ENCODE measurements at regions not wholly inside any gene's neighbourhood (a gene's known extent, or its start where the extent isn't known, plus 50 kb on each side); places are given as distances from the start of the nearest gene placed in this dataset.
A peak's percentile ranks its signal among the peaks of the same experiment; 100 is the strongest.

GRCh38 chr2:94939349-94939748 lies 68.1 kb downstream of the TEKT4 start:
- TF ChIP-seq EZH2phosphoT487 (IDR thresholded peaks at IDR 0.05; ENCODE audit: borderline replicate concordance, low read length), result no peak
- TF ChIP-seq CTCF (IDR thresholded peaks at IDR 0.05; ENCODE audit: low read depth, low read length, poor library complexity, severe bottlenecking), result no peak
- no peaks in the 10 kb centered on the region for H4K20me1 ChIP-seq (ENCODE audit: control insufficient read depth, insufficient read depth, low read depth, low read length)
- H3F3A ChIP-seq (ENCODE audit: control insufficient read depth, insufficient read depth), result no peaks in the 10 kb centered on the region
- H3K4me2 ChIP-seq (ENCODE audit: low read length), result no peak overlapping the region
- H3K36me3 ChIP-seq (ENCODE audit: control insufficient read depth, low read length), result no peaks in the 10 kb centered on the region
- no peak overlapping the region for H3K27ac ChIP-seq (ENCODE audit: low read depth, low read length)
- H3K79me2 ChIP-seq (ENCODE audit: control insufficient read depth, low read length), result no peaks in the 10 kb centered on the region
- no peaks in the 10 kb centered on the region for H3K4me1 ChIP-seq (ENCODE audit: control insufficient read depth, low read length)
- no peaks in the 10 kb centered on the region for H3K9me2 ChIP-seq (replicated peaks; ENCODE audit: control insufficient read depth, low read length)
- H3K27me3 ChIP-seq (ENCODE audit: control insufficient read depth, low read length), result no peaks in the 10 kb centered on the region
- H3K4me3 ChIP-seq (ENCODE audit: low read length), result no peak overlapping the region
- H3K9me3 ChIP-seq (ENCODE audit: control insufficient read depth, insufficient read depth, low read length), result no peaks in the 10 kb centered on the region

GRCh38 chr2:94947097-94948016 lies 76.1 kb downstream of the TEKT4 start:
- H3K79me2 ChIP-seq (ENCODE audit: control insufficient read depth, low read length), result no peaks in the 10 kb centered on the region
- H3K27ac ChIP-seq (ENCODE audit: low read depth, low read length), result no peak overlapping the region
- TF ChIP-seq EZH2phosphoT487 (IDR thresholded peaks at IDR 0.05; ENCODE audit: borderline replicate concordance, low read length), result no peak
- H3K4me2 ChIP-seq (ENCODE audit: low read length), result no peak overlapping the region
- H3K9me2 ChIP-seq (replicated peaks; ENCODE audit: control insufficient read depth, low read length), result no peaks in the 10 kb centered on the region
- H3K27me3 ChIP-seq (ENCODE audit: control insufficient read depth, low read length), result no peaks in the 10 kb centered on the region
- H3K4me1 ChIP-seq (ENCODE audit: control insufficient read depth, low read length), result no peaks in the 10 kb centered on the region
- H3K36me3 ChIP-seq (ENCODE audit: control insufficient read depth, low read length), result no peaks in the 10 kb centered on the region
- H3K4me3 ChIP-seq (ENCODE audit: low read length), result no peak overlapping the region
- no peaks in the 10 kb centered on the region for H3F3A ChIP-seq (ENCODE audit: control insufficient read depth, insufficient read depth)
- H3K9me3 ChIP-seq (ENCODE audit: control insufficient read depth, insufficient read depth, low read length), result no peaks in the 10 kb centered on the region
- no peaks in the 10 kb centered on the region for H4K20me1 ChIP-seq (ENCODE audit: control insufficient read depth, insufficient read depth, low read depth, low read length)

- Histone ChIP-seq H3K9me2 (replicated peaks; ENCODE audit: control insufficient read depth, low read length) (no peaks in the 10 kb centered on the region), H3K79me2 (ENCODE audit: control insufficient read depth, low read length) (no peaks in the 10 kb centered on the region), H4K20me1 (ENCODE audit: control insufficient read depth, insufficient read depth, low read depth, low read length) (no peaks in the 10 kb centered on the region), H3K4me1 (ENCODE audit: control insufficient read depth, low read length) (no peaks in the 10 kb centered on the region), H3K9me3 (ENCODE audit: control insufficient read depth, insufficient read depth, low read length) (no peaks in the 10 kb centered on the region), H3K27me3 (ENCODE audit: control insufficient read depth, low read length) (0 out of 2 replicates have a peak, but pooled peaks cover 5% of the 10 kb centered on the region), H3K27ac (ENCODE audit: low read depth, low read length) (no peak overlapping the region), H3F3A (ENCODE audit: control insufficient read depth, insufficient read depth) (no peaks in the 10 kb centered on the region), H3K36me3 (ENCODE audit: control insufficient read depth, low read length) (no peaks in the 10 kb centered on the region), H3K4me2 (ENCODE audit: low read length) (no peak overlapping the region), H3K4me3 (ENCODE audit: low read length) (no peak overlapping the region)
- TF ChIP-seq EZH2phosphoT487 (IDR thresholded peaks at IDR 0.05; ENCODE audit: borderline replicate concordance, low read length) (no peak), CTCF (IDR thresholded peaks at IDR 0.05; ENCODE audit: low read depth, low read length, poor library complexity, severe bottlenecking) (no peak)
Measured at GRCh38 chr2:94955702-94956101, 69.8 kb upstream of the MAL start.

- H3K4me3 ChIP-seq (ENCODE audit: low read length), result no peak overlapping the region
- H3K79me2 ChIP-seq (ENCODE audit: control insufficient read depth, low read length), result no peaks in the 10 kb centered on the region
- no peak overlapping the region for H3K4me2 ChIP-seq (ENCODE audit: low read length)
- TF ChIP-seq EZH2phosphoT487 (IDR thresholded peaks at IDR 0.05; ENCODE audit: borderline replicate concordance, low read length), result no peak
- peak; percentile 76 for TF ChIP-seq CTCF (IDR thresholded peaks at IDR 0.05; ENCODE audit: low read depth, low read length, poor library complexity, severe bottlenecking)
- no peaks in the 10 kb centered on the region for H3K9me3 ChIP-seq (ENCODE audit: control insufficient read depth, insufficient read depth, low read length)
- no peaks in the 10 kb centered on the region for H3F3A ChIP-seq (ENCODE audit: control insufficient read depth, insufficient read depth)
- H3K27ac ChIP-seq (ENCODE audit: low read depth, low read length), result no peak overlapping the region
- no peaks in the 10 kb centered on the region for H3K4me1 ChIP-seq (ENCODE audit: control insufficient read depth, low read length)
- no peaks in the 10 kb centered on the region for H3K9me2 ChIP-seq (replicated peaks; ENCODE audit: control insufficient read depth, low read length)
- H3K36me3 ChIP-seq (ENCODE audit: control insufficient read depth, low read length), result no peaks in the 10 kb centered on the region
- no peaks in the 10 kb centered on the region for H4K20me1 ChIP-seq (ENCODE audit: control insufficient read depth, insufficient read depth, low read depth, low read length)
- peaks cover 7% of the 10 kb centered on the region; the same call in 1 of the 2 replicates for H3K27me3 ChIP-seq (ENCODE audit: control insufficient read depth, low read length)
Measured at GRCh38 chr2:94956797-94957391, 68.6 kb upstream of the MAL start.
